ENCODE measurements at regions not wholly inside any gene's neighbourhood (a gene's known extent, or its start where the extent isn't known, plus 50 kb on each side); places are given as distances from the start of the nearest gene placed in this dataset.

DNA sequence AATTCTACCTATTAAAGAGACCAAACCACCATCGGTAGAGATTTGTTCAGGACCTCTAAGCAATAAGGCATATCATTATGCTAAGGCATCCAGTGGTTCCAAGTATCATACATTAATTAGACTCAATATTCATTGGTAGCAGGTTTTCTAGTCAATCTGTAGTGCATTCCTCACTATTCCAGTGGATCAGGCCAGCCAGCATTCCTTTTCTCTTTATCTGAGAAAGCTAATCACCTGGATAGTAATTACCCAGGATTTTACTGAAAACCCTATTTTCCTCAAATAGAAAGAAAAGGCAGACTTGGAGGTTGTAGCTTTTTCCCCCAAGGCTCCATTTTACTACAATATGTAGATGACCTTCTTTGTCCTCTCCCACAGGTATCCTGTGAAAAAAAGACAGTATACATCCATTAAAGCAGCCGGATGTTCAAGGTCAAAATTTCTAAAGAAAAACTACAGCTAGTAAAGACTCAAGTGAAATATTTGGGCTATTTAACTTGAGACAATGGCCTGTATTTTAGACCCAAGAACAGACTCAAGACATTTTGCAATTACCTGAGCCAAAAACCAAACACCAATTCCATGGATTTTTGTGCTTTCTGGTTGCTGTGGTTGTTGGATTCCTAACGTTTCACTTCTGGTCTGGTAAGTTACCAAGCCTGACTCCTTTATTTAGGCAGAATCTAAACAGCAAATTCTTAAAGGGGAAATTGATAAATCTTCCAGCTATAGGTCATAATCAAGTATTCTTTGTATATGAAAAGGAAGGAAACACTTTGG is 149.1 kb upstream of the MOCS1 start:
- no peak for ATAC-seq

DNA sequence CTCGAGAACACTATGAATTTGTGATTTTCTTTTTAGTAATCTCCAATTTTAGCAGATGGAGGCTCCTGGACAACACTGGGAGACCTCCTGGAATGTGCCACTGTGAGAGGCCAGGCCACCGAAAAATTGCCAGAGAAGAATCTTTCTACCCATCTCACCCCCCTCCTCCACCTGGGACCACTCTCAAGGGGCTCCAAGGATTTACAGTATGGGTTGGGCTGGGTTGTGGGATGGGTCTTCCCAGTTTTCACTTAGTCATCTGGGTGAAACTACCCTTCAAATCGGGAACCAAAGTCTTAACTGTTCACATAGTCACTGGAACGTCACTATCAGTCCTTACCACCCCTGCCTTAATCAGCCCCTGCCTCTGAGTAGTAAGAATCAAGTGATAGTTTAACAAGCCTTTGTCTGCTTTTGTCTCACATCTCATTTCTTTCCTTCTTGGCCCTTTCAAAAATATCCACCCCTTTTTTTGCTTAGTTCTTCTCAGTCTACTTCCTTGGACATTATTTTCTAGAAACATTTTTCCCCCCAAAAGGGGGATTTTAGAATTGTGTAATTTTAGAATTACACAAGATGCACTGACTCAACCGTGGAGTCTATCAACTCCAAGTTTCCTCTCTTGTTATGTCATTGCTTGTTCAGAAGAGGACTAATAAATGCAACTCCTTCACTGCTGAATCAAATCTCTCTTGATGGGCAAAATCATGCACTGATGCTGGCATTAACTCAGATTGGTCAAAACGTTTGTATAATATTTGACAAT is 148.2 kb upstream of the MOCS1 start:
- DNase-seq (ENCODE audit: low spot score) (no peak), ATAC-seq (no peak)

More for the DNA sequence above, 149.1 kb upstream of the MOCS1 start:
- DNase-seq (ENCODE audit: low spot score) = no peak

DNA sequence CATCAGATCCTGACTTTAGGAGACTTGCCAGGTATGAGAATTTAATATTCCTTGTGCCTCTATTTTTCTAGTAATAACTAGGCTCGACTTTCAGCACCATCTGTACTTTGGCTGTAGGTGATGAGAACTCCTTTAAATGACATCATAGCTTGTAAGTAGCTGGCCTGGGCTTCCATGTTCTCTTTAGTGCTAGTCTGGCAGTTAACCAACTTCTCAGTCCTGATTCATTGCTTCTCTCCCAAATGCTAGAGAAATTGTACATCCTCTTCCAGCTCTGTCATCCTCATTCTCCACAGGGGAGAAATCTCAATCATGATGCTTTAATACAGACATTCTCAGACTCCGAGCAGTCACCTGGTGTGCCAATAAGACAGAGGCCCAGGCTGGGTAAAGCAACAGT is 143.5 kb upstream of the MOCS1 start:
- DNase-seq (ENCODE audit: low spot score) = no peak
- no peak for ATAC-seq

DNA sequence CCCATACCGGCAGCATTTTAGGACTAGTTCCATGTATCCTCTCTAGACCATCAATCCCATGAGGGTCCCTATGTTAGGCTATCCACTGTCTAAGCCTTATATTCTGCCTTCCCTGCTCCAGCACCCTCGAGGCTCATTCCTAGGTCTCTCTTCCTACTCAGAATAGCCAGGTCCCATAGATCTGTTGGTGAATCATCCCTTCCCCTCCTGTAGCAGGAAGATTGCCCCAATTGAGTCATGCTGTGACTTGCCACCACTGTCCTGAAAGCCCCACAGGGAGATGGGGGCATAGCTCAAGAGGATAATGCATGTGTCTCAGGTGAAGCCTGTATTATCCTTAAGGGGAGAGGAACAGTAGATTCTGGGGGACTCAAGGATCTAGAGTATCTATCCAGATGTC is 143.1 kb upstream of the MOCS1 start:
- no peak for ATAC-seq
- DNase-seq (ENCODE audit: low spot score) = no peak

DNA sequence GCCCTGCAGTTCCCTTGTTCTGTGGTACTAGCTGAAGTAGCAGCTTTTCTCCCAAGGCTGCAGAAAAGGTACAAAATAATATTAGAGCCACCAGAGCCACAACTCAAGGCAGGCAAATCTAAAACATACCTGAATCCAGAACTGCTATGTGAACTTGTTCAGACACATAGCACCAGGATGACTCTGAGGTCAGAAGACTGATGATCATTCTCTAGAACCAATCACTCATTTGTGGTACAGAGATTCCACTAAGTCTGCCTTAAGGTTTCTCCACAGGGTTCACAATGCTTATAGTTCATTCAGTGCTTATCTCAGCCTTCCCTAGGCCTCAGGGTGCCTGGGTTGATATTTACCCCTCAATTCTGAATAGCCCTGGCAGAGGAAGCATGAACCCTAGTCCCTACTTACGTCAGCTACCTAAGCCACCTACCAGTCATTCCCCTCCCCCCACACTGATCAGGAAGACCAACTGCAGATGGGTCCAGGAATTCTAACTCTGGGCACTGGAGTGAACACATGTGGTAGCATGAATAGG is 140.9 kb upstream of the MOCS1 start:
- ATAC-seq (no peak), DNase-seq (ENCODE audit: low spot score) (no peak)

DNA sequence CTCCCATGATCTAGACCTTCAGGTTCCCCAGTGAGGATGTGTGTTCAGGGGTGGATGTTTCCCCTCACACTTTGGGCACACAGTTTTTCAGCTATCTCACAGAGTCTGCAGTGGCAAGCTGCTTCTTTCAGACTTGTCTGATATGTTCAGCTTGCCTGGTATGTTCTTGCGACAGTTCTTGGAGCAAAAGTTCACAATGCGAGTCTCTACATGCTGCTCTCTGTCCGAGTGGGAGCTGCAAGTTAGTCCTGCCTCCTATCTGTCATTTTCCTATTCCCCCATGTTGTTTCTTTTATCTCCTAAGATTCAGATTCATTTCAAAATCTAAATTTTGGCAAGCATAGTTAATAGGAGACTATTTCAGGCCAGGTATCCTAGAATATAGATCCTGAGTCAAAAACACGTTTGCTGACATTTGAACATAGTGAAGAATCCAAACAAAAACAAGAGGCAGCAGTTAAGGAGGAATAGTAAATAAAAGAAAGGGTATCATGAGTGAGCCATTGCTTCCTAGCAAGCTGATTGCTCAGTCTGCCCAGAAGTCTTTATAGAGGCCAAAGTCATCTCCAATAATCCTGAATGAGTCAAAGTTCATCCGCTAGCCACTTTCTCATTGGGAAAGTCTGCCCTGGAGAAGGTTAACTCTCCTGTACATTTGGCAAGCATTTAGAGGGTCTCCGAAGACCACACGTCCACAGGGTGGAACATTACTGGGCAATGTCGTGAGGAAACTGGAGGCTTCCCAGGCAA is 140.2 kb upstream of the MOCS1 start:
- ATAC-seq = no peak
- no peak for DNase-seq (ENCODE audit: low spot score)

DNA sequence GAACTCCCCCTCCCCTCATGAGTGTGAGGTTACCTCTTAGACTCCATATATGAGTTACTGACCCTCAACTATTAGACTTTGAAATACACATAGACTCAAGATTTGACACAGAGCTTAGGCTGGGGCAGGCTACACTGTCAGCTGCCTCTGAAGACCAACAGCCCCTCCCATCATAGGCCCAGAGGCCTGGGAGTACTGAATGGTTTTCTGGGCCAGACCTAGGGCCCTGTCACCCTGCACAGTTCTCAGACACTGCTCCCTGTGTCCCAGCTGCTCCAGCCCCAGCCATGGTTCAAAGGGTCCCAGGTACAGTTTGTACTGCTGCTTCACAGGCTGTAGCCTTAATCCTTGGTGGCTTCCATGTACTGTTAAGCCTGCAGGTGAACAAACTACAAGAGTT is 132.1 kb upstream of the MOCS1 start:
- DNase-seq (ENCODE audit: low spot score) (no peak), ATAC-seq (no peak)

DNA sequence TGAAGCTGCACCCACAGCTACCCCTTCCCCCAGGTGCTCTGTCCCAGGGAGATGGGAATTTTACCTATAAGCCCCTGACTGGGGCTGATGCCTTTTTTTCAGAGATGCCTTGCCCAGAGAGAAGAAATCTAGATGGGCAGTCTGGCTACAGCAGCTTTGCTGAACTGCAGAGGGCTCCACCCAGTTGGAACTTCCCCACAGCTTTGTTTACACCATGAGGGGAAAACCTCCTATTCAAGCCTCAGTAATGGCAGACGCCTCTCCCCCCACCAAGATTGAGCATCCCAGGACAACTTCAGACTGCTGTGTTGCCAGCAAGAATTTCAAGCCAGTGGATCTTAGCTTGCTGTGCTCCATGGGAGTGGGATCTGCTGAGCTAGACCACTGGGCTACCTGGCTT is 122.6 kb upstream of the MOCS1 start:
- no peak for DNase-seq (ENCODE audit: low spot score)
- ATAC-seq = no peak

DNA sequence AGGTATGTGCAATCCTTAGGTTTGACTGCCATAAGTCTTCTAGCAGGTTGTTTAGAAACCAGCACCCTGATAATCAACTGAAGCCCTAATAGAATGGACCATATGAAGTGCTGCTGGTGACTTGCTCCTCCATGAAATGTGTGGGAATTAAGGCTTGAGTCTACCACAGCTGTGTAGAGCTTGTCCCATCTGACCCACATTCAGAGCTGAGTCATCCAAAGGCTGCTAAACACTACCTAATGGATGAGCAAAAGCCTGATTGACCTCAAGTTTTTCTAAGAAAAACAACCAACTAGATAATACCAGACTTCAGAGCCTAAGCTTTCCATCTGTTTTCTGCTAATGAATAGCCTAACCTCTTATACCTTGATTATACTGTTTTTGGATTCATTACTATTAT is 120.3 kb upstream of the MOCS1 start:
- ATAC-seq (no peak), DNase-seq (ENCODE audit: low spot score) (no peak)

DNA sequence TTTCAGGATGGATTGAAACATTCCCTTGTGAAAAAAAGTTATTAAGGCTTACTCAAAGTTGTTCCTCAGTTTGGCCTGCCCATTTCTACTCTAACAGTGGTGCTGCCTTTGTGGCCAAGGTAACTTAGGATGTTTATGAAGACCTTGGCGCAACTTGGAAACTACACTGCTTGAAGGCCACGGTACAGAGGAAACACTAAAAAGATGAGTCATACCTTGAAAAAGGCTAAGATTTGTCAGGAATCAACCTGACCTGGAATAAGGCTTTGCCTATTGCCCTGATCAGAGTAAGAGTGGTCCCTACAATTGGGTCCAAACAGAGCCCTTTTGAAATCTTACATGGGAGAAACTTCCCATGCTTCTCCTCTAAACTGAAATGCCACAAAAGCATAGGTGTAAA is 119.9 kb upstream of the MOCS1 start:
- ATAC-seq (no peak), DNase-seq (ENCODE audit: low spot score) (no peak)

DNA sequence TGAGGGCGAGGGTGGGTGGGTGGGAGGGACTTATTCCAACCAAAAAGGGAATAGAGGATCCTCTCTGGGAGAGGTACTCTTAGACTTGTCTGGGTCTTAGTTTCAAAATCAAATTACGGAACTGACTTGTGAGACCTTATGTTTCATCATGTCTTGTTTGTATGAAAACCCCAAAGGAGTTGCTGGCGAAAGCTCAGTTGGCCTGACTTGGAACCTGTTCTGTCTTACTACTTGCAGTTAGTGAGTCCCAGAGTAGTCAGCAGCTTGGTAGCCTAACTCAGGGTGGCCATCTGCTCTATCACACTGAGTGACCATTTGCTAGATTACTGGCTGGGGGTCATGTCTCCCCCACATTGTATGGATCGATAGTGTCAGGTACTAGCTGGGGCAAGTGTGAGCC is 114.9 kb upstream of the MOCS1 start:
- ATAC-seq (no peak), DNase-seq (ENCODE audit: low spot score) (no peak)

DNA sequence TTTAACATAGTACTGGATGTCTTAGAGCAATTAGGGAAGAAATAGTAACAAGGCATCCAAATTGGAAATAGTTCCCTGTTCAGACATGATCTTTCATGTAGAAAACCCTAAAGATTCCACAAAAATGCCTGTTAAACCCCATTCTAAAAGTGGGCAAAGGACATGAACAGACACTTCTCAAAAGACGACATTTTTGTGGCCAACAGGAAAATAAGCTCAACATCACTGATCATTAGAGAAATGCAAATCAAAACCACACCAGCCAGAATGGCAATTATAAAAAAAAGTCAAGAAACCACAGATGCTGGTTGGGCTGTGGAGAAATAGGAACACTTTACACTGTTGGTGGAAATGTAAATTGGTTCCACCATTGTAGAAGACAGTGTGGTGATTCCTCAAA is 109.9 kb upstream of the MOCS1 start:
- ATAC-seq (no peak), DNase-seq (ENCODE audit: low spot score) (no peak)

DNA sequence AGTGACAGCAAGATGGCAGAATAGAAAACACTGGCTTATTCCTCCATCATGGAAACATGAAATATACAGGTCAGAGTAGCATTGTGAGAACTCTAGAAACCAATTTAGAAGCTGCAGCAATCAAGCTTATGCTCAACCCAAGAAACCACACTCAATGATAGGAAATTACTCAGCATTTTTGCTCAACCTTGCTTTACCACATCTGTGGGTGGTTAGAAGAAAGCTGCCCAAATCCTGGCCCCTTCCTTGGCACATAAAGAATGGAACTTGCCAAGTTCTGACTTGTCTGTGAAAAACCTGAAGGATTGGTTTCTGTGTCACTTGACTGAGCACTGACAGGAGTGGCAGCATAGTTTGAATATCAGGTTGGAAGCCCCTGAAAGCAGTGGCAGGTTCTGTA is 108.0 kb upstream of the MOCS1 start:
- no peak for ATAC-seq

DNA sequence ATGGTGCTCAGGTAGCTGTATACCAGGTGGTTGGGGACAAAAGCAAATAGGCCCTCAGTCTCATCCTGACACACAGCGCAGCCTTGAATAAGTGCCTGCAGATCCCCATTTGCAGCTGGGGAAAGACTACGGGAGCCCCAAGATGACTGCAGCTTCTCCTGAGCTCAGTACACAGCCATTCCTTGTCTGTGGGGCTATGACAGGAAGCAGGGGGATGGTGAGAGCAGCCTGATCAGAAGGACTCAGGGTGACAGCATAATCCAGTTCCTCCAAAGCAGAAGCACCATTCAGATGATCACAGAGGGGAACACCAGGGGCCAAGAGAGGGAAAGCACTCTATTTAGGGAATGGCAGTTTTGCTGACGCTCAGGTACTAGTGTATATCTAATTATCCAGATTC is 104.8 kb upstream of the MOCS1 start:
- DNase-seq (ENCODE audit: low spot score) (no peak), ATAC-seq (no peak)

More for the DNA sequence above, 108.0 kb upstream of the MOCS1 start:
- DNase-seq (ENCODE audit: low spot score) = no peak

DNA sequence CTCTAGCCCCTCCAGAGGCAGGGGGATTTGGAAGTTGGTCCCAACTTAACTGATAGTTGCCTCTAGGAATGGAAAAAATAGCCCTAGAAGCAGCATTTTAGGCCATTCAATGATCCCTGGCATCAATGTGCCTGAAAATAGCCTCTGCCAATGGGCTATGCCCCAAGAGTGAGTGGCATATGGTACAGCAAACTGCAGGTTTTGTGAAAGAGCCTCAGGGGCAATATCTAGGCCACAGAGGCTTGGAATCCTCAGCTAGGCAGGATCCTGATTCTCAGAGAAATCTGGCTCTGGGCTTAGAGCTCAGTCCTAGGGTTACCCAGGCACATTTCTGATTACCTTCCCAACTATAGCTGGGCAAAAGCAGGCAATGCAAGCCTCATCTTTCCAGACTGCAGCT is 104.4 kb upstream of the MOCS1 start:
- no peak for ATAC-seq

DNA sequence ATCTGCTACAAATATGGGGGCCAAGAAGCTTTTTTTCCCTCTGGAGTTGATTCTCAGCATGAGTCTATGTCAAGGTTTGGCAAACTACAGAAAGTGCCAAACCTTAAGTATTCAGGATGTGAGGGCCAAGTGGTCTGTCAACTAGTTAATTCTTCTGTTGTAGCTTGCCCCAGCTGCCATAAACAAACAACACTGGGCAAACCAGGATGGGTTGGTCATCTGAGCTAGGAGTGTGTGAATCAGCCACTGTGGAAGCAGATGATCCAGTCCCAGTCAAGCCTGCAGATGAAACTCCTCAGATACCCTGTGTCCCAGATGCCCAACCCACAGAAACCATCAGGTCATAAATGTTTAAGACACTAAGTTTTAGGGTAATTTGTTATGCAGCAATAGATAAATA is 103.0 kb upstream of the MOCS1 start:
- ATAC-seq (no peak), DNase-seq (ENCODE audit: low spot score) (no peak)

More for the DNA sequence above, 104.4 kb upstream of the MOCS1 start:
- no peak for DNase-seq (ENCODE audit: low spot score)

DNA sequence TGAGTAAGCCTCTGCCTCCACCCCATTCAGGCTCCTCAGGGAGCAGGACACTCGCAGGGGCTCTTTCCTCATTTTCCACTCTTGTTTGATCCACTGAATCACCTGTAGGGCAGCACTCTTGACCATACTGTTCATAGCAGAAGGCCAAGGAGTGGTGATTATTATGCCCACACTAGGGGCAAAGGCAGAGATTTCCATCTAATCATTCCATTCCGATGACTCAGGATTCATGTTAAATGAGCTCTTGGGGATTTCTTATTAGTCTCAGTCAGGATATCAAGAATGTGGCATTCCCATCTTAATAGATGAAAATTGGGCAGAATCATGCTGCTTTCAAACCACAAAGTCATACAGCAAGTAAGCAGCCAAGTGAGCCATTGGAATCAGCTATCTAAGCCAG is 101.9 kb upstream of the MOCS1 start:
- no peak for ATAC-seq
- no peak for DNase-seq (ENCODE audit: low spot score)

DNA sequence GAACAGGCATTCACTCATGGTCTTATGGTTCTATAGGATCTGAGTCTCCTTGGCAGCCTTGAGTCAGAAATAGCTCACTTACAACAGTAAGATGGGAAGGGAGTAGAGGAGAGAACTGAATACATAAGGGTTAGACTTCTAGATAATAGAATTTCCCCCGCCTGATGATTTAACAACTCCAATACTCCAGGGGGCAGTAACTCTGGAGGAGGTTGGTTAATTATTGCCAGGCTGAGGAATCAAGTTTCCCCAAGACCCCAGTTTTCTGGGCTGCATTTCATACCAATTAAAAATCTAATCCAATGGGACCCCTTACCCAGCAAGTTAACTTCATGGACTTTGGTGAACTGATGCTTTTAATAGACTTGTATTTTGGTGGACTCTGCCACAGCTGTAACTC is 94.2 kb upstream of the MOCS1 start:
- no peak for ATAC-seq
- no peak for DNase-seq (ENCODE audit: low spot score)

DNA sequence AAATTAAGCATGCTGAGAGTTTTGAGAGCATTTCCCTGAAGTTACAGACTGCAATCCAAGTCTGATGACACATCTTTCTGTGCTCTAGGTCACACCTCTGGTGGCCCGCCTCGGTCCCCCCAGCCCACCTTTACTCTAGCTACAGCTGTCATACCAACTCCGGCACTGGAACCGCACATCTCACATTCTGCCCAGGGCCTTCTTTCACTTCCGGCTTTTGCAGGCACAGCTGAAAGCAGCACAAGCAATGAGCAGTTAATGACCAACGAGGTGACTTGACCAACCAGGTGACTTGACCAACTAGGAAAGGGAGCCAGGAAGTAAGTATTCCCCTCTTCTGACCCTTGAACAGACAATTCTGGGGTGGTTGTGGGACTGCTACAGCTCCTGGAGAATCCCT is 88.6 kb upstream of the MOCS1 start:
- DNase-seq (ENCODE audit: low spot score) (no peak), ATAC-seq (no peak)

DNA sequence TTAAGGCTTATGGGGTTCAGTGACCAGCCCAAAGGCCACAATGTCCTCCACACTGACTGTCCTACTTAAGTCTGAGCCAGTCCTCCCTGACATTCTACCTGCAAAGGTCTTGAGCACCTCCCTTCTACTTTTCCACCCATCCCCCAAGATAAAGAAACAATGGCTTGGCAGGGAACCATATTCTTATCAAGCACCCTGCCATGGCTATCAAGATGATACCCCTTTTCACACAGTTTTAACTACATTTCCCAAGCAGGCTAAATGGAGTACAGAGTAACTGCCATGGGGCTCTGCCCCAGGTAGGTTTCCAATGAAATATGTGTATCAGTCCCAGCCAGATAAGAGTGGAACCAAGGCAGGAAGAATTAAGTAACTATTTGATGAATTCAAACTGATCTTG is 85.9 kb upstream of the MOCS1 start:
- ATAC-seq (no peak), DNase-seq (ENCODE audit: low spot score) (no peak)

DNA sequence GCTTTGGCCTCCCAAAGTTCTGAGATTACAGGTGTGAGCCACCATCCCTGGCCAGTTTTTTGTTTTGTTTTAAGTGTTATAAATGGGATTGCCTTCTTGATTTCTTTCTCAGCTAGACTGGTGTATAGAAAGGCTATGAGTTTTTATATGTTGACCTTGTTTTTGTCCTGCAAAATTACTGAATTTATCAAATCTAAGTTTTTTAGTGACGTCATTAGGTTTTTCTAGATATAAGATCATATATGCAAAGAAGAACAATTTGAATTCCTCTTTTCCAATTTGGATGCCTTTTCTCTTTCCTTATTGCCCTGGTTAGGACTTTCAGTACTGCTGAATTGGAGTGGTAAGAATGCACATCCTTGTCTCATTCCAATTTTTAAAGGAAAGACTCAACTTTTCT is 81.3 kb upstream of the MOCS1 start:
- DNase-seq (ENCODE audit: low spot score) = no peak
- ATAC-seq = no peak

DNA sequence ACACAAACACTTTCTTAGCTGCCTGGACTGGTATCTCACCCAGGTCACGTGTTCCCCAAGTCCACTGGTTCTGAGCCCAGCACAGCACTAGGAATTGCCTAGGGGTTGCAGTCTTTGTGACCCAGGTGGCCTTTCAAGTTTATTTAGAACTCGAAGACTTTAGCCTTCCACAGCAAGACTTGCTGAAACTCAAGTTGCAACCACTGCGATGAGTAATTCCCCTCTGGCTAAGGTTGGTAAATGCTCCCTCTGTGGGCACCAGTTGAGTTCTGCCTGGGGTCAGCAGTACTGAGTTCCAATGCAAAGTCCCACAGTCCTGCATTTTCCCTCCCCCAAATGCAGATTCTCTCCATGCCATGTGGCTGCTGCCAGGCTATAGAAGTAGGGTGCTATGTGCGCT is 77.6 kb upstream of the MOCS1 start:
- no peak for ATAC-seq
- no peak for DNase-seq (ENCODE audit: low spot score)
